ENCODE measurements at regions not wholly inside any gene's neighbourhood (a gene's known extent, or its start where the extent isn't known, plus 50 kb on each side); places are given as distances from the start of the nearest gene placed in this dataset.
"Not testable (repeated sequence)": the region's sequence is repeated elsewhere in the genome, so short reads cannot be mapped to it uniquely, and the experiment has no call there.

GRCh38 chr12:102652645-102653313 is 172.4 kb upstream of the IGF1 start:
- Histone ChIP-seq H3K27ac (ENCODE audit: low read depth, low read length) (no peak overlapping the region), H3K4me1 (ENCODE audit: insufficient read depth, low read length) (no peaks in the 10 kb centered on the region), H4K20me1 (ENCODE audit: insufficient read depth, low read length) (no peaks in the 10 kb centered on the region), H3K79me2 (ENCODE audit: insufficient read depth, low read length) (no peaks in the 10 kb centered on the region), H3K9me3 (ENCODE audit: low read depth, low read length) (peaks cover 1% of the 10 kb centered on the region), H2AFZ (ENCODE audit: low read length) (no peak overlapping the region), H3K36me3 (ENCODE audit: insufficient read depth, low read length) (no peaks in the 10 kb centered on the region), H3K4me2 (ENCODE audit: insufficient read depth, low read length) (no peak overlapping the region), H3K4me3 (ENCODE audit: insufficient read depth, low read length) (no peak overlapping the region), H3K27me3 (ENCODE audit: insufficient read depth, low read length) (no peaks in the 10 kb centered on the region)
- TF ChIP-seq, protein P1, sequence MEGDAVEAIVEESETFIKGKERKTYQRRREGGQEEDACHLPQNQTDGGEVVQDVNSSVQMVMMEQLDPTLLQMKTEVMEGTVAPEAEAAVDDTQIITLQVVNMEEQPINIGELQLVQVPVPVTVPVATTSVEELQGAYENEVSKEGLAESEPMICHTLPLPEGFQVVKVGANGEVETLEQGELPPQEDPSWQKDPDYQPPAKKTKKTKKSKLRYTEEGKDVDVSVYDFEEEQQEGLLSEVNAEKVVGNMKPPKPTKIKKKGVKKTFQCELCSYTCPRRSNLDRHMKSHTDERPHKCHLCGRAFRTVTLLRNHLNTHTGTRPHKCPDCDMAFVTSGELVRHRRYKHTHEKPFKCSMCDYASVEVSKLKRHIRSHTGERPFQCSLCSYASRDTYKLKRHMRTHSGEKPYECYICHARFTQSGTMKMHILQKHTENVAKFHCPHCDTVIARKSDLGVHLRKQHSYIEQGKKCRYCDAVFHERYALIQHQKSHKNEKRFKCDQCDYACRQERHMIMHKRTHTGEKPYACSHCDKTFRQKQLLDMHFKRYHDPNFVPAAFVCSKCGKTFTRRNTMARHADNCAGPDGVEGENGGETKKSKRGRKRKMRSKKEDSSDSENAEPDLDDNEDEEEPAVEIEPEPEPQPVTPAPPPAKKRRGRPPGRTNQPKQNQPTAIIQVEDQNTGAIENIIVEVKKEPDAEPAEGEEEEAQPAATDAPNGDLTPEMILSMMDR (IDR thresholded peaks at IDR 0.05; ENCODE audit: extremely low read depth, low read depth, low read length), result no peak
- peak; percentile 58 for DNase-seq (ENCODE audit: insufficient read length, low spot score, missing footprints)

- Histone ChIP-seq H4K20me1 (ENCODE audit: insufficient read depth, low read length) (no peaks in the 10 kb centered on the region), H3K27me3 (ENCODE audit: insufficient read depth, low read length) (no peaks in the 10 kb centered on the region), H3K4me1 (ENCODE audit: insufficient read depth, low read length) (no peaks in the 10 kb centered on the region), H3K9me3 (ENCODE audit: low read depth, low read length) (no peaks in the 10 kb centered on the region), H3K79me2 (ENCODE audit: insufficient read depth, low read length) (no peaks in the 10 kb centered on the region), H3K27ac (ENCODE audit: low read depth, low read length) (no peak overlapping the region), H3K4me3 (ENCODE audit: insufficient read depth, low read length) (no peak overlapping the region), H3K4me2 (ENCODE audit: insufficient read depth, low read length) (no peak overlapping the region), H2AFZ (ENCODE audit: low read length) (no peak overlapping the region), H3K36me3 (ENCODE audit: insufficient read depth, low read length) (no peaks in the 10 kb centered on the region)
- no peak for DNase-seq (ENCODE audit: insufficient read length, low spot score, missing footprints)
- TF ChIP-seq, protein P1 (IDR thresholded peaks at IDR 0.05; ENCODE audit: extremely low read depth, low read depth, low read length), result no peak
Observed at GRCh38 chr12:102645968-102646367, 165.6 kb upstream of the IGF1 start.

- no peaks in the 10 kb centered on the region for H3K27me3 ChIP-seq (ENCODE audit: insufficient read depth, low read length)
- TF ChIP-seq, protein P1 (IDR thresholded peaks at IDR 0.05; ENCODE audit: extremely low read depth, low read depth, low read length), result no peak
- H3K4me1 ChIP-seq (ENCODE audit: insufficient read depth, low read length), result no peaks in the 10 kb centered on the region
- H3K9me3 ChIP-seq (ENCODE audit: low read depth, low read length), result no peaks in the 10 kb centered on the region
- no peak overlapping the region for H3K4me2 ChIP-seq (ENCODE audit: insufficient read depth, low read length)
- H3K36me3 ChIP-seq (ENCODE audit: insufficient read depth, low read length), result no peaks in the 10 kb centered on the region
- no peaks in the 10 kb centered on the region for H3K79me2 ChIP-seq (ENCODE audit: insufficient read depth, low read length)
- H2AFZ ChIP-seq (ENCODE audit: low read length), result no peak overlapping the region
- no peak overlapping the region for H3K4me3 ChIP-seq (ENCODE audit: insufficient read depth, low read length)
- no peaks in the 10 kb centered on the region for H4K20me1 ChIP-seq (ENCODE audit: insufficient read depth, low read length)
- no peak overlapping the region for H3K27ac ChIP-seq (ENCODE audit: low read depth, low read length)
- no peak for DNase-seq (ENCODE audit: insufficient read length, low spot score, missing footprints)
Observed at GRCh38 chr12:102643879-102644575, 163.7 kb upstream of the IGF1 start.

DNA sequence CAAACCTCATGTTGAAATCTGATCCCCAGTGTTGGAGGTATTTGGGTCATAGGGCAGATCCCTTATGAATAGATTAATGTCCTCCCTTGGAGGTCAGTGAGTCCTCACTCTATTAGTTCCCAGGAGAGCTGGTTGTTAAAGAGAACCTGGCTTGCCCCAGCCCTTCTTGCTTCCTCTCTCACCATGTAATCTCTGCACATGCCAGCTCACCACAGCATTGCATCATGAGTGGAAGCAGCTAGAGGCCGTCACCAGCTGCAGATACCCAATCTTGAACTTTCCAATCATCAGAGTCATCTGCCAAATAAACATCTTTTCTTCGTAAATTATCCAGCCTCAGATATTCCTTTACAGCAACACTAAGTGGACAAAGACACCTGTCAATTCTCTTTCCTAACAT is 161.8 kb upstream of the IGF1 start:
- Histone ChIP-seq H3K4me1 (ENCODE audit: insufficient read depth, low read length) (peaks cover 5% of the 10 kb centered on the region), H3K4me3 (ENCODE audit: insufficient read depth, low read length) (no peak overlapping the region), H3K27ac (ENCODE audit: low read depth, low read length) (no peak overlapping the region), H2AFZ (ENCODE audit: low read length) (no peak overlapping the region), H3K9me3 (ENCODE audit: low read depth, low read length) (no peaks in the 10 kb centered on the region), H3K4me2 (ENCODE audit: insufficient read depth, low read length) (no peak overlapping the region), H4K20me1 (ENCODE audit: insufficient read depth, low read length) (no peaks in the 10 kb centered on the region), H3K36me3 (ENCODE audit: insufficient read depth, low read length) (no peaks in the 10 kb centered on the region), H3K27me3 (ENCODE audit: insufficient read depth, low read length) (no peaks in the 10 kb centered on the region), H3K79me2 (ENCODE audit: insufficient read depth, low read length) (no peaks in the 10 kb centered on the region)
- TF ChIP-seq, protein P1 (IDR thresholded peaks at IDR 0.05; ENCODE audit: extremely low read depth, low read depth, low read length), result no peak
- no peak for DNase-seq (ENCODE audit: insufficient read length, low spot score, missing footprints)

DNA sequence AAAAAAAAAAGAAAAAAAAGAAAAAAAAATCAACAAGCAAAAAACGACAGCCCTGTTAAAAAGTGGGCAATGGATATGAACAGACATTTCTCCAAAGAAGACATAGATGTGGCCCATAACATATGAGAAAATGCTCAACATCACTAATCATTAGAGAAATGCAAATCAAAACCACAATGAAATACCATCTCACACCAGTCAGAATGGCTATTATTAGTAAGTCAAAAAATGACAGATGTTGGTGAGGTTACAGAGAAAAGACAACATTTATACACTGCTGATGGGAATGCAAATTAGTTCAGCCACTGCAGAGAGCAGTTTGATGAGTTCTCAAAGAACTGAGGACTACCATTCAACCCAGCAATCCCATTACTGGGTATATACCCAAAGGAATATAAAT is 160.3 kb upstream of the IGF1 start:
- H3K4me3 ChIP-seq (ENCODE audit: insufficient read depth, low read length); H3K27ac ChIP-seq (ENCODE audit: low read depth, low read length); H3K27me3 ChIP-seq (ENCODE audit: insufficient read depth, low read length); H3K4me1 ChIP-seq (ENCODE audit: insufficient read depth, low read length); H4K20me1 ChIP-seq (ENCODE audit: insufficient read depth, low read length); H3K9me3 ChIP-seq (ENCODE audit: low read depth, low read length); H3K4me2 ChIP-seq (ENCODE audit: insufficient read depth, low read length); DNase-seq (ENCODE audit: insufficient read length, low spot score, missing footprints); H3K36me3 ChIP-seq (ENCODE audit: insufficient read depth, low read length); H3K79me2 ChIP-seq (ENCODE audit: insufficient read depth, low read length); H2AFZ ChIP-seq (ENCODE audit: low read length): not testable (repeated sequence)
